ENCODE measurements at regions not wholly inside any gene's neighbourhood (a gene's known extent, or its start where the extent isn't known, plus 50 kb on each side); places are given as distances from the start of the nearest gene placed in this dataset.
"Not testable (repeated sequence)": the region's sequence is repeated elsewhere in the genome, so short reads cannot be mapped to it uniquely, and the experiment has no call there.

DNA sequence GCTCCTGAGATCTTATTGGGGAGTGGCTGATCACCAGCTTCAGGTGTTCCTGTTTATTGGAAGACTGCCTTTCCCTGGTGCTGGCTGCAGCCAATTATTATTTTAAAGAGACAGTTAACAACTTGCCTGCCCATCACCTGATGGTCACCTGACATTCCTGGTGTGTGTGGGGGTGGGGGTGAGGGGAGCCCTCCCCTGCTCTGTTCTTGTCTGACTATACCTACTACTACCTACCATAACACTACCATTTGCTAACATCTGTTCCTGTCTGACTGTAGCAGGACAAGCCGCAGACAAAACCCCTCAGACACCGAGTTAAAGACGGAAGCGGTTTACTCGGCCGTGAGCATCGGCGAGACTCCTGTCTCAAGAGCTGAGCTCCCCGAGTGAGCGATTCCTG is 54.9 kb upstream of the NBPF3 start:
- DNase-seq = no peak

GRCh38 chr1:21384620-21385019 is 55.3 kb upstream of the NBPF3 start:
- DNase-seq = peak; percentile 52 to 72 (median 62)

GRCh38 chr1:21383785-21384401 is 56.0 kb upstream of the NBPF3 start:
- DNase-seq = no peak

DNA sequence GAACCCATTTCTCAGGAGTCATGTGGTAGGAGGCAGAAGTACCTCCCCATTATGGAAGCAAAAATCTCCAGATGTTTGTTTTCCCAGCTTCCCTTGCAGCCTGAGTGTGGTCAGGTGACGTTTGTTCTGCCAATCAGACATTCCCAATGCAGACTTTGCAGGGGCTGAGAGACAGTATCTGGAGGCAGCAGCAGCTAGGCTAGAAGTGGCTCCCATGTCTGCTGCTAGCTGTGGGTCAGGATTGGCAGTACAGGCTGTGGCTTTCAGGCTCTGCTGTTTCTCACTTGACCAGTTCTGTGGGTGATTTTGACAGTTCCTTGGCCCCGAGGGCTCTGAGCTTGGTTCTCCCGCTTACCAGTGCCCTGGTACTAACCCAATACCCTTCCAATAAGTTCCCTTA is 58.6 kb upstream of the NBPF3 start:
- DNase-seq = peak in 2 of 4 experiments; percentile 8 to 12

GRCh38 chr1:21380147-21380546 is 59.8 kb upstream of the NBPF3 start:
- DNase-seq = not testable (repeated sequence)

DNA sequence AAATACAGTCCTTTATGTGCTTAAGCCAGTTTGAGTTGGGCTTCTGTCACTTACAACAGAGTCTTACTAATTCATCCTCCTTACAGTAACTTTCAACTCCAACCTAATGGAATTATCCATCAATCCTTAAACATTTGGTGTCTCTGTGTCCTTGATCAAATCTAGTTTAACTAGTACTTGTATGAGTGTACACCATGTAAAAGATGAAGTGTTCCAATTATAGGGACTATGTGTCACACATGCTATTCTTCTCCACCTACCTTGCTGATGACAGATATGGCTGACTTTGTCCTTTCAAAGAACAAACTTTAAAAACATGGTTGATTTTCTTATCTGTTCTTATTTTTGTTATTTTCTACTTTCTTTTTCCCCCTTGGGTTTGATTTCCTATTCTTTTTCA is 60.4 kb upstream of the NBPF3 start:
- DNase-seq = no peak

DNA sequence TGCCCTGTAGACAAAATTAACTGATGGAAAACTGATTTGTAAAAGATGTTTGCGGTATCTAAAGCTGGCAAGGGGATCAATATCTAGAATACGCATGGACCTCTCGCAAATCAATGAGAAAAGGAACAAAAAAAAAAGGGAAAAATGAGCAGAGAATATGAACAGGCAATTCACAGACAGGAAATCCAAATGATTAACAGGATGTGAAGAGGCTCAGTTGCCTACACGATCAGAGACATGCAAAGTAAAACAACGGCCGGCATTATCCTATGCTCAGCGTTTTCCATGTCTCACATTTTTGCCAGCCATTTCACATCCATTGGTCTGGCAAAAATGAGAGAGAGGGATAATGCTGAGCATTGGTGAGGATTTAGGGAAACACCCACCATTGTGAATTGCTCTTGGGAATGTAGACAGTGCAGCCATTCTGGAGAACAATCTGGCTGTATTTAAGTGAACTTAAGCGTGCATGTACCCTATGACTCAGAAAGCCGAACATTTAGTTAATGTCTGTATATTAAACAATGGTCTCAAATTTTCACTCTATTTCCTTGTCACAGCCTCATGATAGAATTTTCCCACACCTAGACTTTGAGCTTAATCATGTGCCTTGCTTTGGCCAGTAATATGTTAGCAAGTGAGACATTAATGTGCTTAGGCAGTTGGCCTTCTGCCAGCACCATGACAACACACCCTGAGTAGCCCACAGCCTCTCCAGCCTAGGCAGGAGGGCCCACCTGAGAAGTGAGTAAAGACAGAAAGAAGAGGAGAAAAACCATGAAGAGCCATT is 61.0 kb upstream of the NBPF3 start:
- no peak for DNase-seq

GRCh38 chr1:21372383-21372782 is 67.6 kb upstream of the NBPF3 start:
- DNase-seq = no peak

DNA sequence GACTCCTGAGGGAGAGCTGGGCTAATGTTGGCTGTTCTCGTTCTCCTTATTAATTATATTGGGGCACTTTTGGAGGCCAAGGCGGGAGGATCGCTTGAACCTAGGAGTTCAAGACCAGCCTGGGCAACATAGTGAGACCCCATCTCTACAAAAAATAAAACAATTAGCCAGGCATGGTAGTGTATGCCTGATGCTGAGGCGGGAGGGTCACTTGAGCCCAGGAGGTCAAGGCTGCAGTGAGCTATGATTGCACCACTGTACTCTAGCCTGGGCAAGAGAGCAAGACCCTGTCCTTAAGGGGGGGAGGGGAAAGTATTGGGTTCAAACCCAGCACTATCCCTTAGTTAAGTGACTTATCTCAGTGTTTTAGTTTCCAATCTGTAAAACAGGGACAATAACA is 70.0 kb upstream of the NBPF3 start:
- no peak for DNase-seq

GRCh38 chr1:21368515-21369289 is 71.2 kb upstream of the NBPF3 start:
- DNase-seq = peak; percentile 69 to 86 (median 80)

GRCh38 chr1:21367973-21368514 is 71.9 kb upstream of the NBPF3 start:
- not testable (repeated sequence) for DNase-seq

DNA sequence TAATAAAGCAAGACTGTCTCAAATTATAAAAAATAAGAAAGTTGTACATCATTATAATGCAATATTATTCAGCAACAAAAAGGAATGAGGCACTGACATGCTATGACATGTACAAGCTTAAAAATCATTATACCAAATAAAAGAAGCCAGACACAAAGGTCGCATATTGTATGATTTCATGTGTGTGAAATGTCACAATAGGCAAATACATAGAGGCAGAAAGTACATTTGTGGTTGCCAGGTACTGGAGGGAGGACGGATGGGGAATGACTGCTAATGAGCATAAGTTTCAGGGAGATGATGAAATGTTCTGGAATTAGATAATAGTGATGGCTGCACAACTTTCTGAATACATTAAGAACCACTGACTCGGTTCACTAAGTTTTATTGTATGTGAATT is 73.6 kb upstream of the NBPF3 start:
- DNase-seq = no peak

DNA sequence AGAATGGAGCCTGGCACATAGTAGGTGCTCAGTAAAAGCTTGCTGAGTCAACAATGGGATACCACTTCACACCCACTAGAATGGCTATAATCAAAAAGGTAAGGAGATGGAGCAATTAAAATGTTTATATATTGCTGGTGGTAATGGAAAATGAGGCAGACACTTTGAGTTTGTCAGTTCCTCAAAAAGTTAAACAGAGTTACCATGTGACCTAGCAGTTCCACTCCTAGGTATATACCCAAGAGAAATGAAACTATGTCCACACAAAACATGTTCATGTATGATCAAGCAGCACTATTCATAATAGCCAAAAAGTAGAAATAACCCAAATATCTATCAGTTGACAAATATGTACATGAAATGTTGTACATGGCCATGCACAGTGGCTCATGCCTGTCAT is 74.8 kb upstream of the ECE1 start:
- peak in 2 of 4 experiments; percentile 24 to 47 for DNase-seq

- no peak for DNase-seq
Observed at GRCh38 chr1:21362096-21362495, 71.8 kb upstream of the ECE1 start.

DNA sequence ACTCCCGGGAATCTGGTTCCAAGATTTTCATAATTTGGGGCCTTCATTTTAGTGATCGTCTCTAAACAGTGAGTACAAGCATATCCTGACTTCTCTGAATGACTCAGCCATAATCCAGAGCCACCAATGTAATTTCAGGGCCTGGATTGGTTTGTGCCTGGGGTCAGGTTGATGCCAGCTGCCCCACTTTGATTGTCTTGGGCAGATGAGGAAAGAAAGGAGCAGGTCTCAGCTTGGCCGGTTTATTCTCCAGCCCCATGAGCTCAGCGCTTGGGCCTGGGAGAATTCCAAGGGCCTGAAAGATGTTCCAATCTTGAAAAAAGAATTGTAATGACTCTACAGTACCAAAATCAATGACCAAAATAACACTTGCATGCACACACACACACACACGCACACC is 71.2 kb upstream of the ECE1 start:
- DNase-seq = no peak

DNA sequence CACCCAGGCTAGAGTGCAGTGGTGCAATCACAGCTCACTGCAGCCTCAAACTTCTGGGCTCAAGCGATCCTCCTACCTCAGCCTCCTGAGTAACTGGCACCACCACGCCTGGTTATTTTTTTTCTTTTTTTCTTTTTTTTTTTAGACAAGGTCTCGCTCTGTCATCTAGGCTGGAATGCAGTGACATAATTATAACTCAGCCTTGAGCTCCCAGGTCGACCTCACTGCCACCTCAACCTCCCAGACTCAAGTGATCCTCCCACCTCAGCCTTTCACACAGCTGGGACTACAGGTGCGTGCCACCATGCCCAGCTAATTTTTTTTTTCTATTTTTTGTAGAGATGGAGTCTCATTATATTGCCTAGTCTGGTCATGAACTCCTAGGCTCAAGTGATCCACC is 66.9 kb upstream of the ECE1 start:
- DNase-seq = no peak

GRCh38 chr1:21355956-21356355 is 65.7 kb upstream of the ECE1 start:
- no peak for DNase-seq

DNA sequence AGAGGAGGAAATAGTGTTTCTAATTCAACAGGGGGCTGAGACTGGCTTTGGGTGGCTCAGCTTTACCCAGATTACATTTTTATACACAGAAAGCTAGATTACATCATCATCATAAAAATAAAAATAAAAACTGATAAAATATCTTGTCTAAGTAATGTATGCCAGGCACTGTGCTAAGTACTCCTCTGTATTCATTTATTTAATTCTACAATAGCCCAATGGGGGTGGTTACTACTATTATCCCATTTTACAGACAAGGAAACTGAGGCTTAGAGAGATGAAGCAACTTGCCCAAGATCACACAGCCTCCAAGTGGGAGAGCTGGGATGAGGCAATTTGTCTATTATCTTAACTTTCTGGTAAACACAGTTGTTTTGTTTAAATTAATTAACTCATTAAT is 62.3 kb upstream of the ECE1 start:
- no peak for DNase-seq

GRCh38 chr1:21351901-21352300 is 61.6 kb upstream of the ECE1 start:
- no peak for DNase-seq

DNA sequence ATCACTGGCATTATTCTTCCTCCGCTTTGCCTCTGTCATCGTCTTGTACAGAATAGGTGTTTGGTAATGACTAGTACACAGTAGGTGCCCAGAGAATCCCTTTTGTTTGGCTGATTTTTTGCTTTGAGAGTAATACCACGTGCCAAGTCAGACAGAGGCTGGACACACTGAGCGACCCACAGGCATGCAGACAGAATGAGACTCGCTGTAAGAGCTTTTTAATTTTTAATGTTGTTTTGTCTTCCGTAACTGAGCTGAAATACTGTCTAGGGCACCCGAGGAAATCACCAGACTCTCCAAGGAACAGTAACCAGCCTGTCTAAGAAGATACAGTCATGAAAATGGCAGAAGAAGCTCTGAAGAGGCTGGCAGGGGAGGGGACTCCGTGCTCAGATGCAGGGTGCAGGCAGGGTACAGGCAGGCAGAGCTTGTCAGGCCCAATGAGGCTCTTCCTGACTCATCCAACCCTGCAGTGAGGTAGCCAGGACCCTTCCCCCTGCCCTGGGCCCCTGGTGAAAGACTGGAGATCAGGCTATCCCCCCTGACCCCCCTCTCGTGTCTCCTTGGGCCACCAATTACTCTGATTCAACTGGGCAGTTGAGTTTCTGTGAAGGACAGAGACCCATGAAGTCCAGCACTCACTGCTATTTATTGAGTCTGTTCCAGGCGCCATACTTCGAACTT is 60.1 kb upstream of the ECE1 start:
- DNase-seq = no peak

GRCh38 chr1:21349693-21350092 is 59.4 kb upstream of the ECE1 start:
- DNase-seq = no peak

DNA sequence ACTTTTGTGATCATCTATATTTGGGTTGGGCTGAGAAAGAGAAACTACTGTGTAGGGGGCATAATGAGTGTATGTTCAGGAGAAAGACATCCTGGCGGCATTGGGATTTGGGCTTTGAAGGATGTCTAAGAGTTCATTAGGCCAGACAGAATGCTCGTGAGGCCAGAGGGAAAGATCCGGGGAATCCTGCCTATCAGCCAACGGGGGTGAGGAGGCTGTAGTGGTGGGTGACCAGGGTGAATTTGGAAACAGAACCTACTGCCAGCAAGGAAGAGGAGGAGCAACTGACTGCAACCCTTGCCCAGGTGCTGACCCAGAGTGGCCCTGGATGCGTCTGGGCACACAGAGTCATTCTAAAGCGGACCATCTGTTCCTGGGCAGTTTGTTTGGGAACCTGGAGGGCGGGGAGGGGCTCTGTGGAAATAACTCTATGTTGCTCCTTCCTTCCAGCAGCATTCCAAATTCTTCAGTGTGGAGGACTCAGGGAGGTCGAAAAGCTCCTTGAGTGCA is 56.9 kb upstream of the ECE1 start:
- DNase-seq = no peak

Measured in suppressor macrophage (primary cell).